Mesendoderm (in vitro differentiated cells): ENCODE measurements at regions not wholly inside any gene's neighbourhood (a gene's known extent, or its start where the extent isn't known, plus 50 kb on each side); places are given as distances from the start of the nearest gene placed in this dataset.

Source experiments
- DNase-seq: peaks from one replicate; pipeline ENCODE4 v3.0.0; 2013
- H2AK5ac ChIP-seq: 2 replicates; pipeline ENCODE4 v1.6.1; 2013; ENCODE audit warnings: low read length, inconsistent platforms
- H2BK120ac ChIP-seq: 2 replicates; pipeline ENCODE4 v1.6.1; 2013; ENCODE audit warnings: low read depth, mild to moderate bottlenecking, low read length, moderate library complexity, mixed read lengths
- H2BK15ac ChIP-seq: replicated peaks from 2 replicates; pipeline ENCODE4 v1.6.1; 2013; ENCODE audit warnings: low read depth, mild to moderate bottlenecking, moderate library complexity
- H2BK5ac ChIP-seq: 2 replicates; pipeline ENCODE4 v1.6.1; 2013; ENCODE audit warnings: low read length, inconsistent platforms
- H3K18ac ChIP-seq: 2 replicates; pipeline ENCODE4 v1.6.1; 2013; ENCODE audit warnings: mild to moderate bottlenecking, low read length, mixed read lengths
- H3K23ac ChIP-seq: one replicate; pipeline ENCODE4 v1.6.1; 2013; ENCODE audit warnings: low read length
- H3K27ac ChIP-seq: 2 replicates; pipeline ENCODE4 v1.5.1; 2013; ENCODE audit warnings: low read depth, mild to moderate bottlenecking, inconsistent platforms, low read length, moderate library complexity
- H3K27me3 ChIP-seq: 2 replicates; pipeline ENCODE4 v1.6.1; 2013; ENCODE audit warnings: low read length, control low read depth, mild to moderate bottlenecking, inconsistent platforms; ENCODE audit not compliant: insufficient read depth, poor library complexity
- H3K36me3 ChIP-seq: 2 replicates; pipeline ENCODE4 v1.6.1; 2013; ENCODE audit warnings: low read length, inconsistent platforms; ENCODE audit not compliant: control insufficient read depth, insufficient read depth
- H3K4ac ChIP-seq: one replicate; pipeline ENCODE4 v1.6.1; 2013; ENCODE audit warnings: low read depth, mild to moderate bottlenecking, low read length, moderate library complexity
- H3K4me1 ChIP-seq: 2 replicates; pipeline ENCODE4 v1.6.1; 2013; ENCODE audit warnings: low read depth, low read length, inconsistent platforms; ENCODE audit not compliant: control insufficient read depth
- H3K4me2 ChIP-seq: 2 replicates; pipeline ENCODE4 v1.6.1; 2013; ENCODE audit warnings: low read length
- H3K4me3 ChIP-seq: 2 replicates; pipeline ENCODE4 v1.5.1; 2013; ENCODE audit warnings: mild to moderate bottlenecking, low read length
- H3K56ac ChIP-seq: one replicate; pipeline ENCODE4 v1.6.1; 2013; ENCODE audit warnings: low read length
- H3K79me1 ChIP-seq: 2 replicates; pipeline ENCODE4 v1.6.1; 2013; ENCODE audit warnings: low read length, inconsistent platforms
- H3K79me2 ChIP-seq: 2 replicates; pipeline ENCODE4 v1.6.1; 2013; ENCODE audit warnings: mild to moderate bottlenecking, low read length; ENCODE audit not compliant: control insufficient read depth, insufficient read depth
- H3K9ac ChIP-seq: 2 replicates; pipeline ENCODE4 v1.6.1; 2013; ENCODE audit warnings: low read length, inconsistent platforms
- H4K5ac ChIP-seq: one replicate; pipeline ENCODE4 v1.6.1; 2013; ENCODE audit warnings: low read length
- H4K8ac ChIP-seq: one replicate; pipeline ENCODE4 v1.6.1; 2013; ENCODE audit warnings: low read depth, mild to moderate bottlenecking, control low read depth, low read length, moderate library complexity
- WGBS: extraction: QIAGEN DNeasy Blood & Tissue Kit; methylation state at CpG from one replicate; pipeline ENCODE4 v1.1.7; 2013; ENCODE audit warnings: low lambda C conversion rate, missing lambda C conversion rate; ENCODE audit not compliant: insufficient coverage; ENCODE audit errors: extremely low coverage; 5-methylcytosine and 5-hydroxymethylcytosine counted together

DNA sequence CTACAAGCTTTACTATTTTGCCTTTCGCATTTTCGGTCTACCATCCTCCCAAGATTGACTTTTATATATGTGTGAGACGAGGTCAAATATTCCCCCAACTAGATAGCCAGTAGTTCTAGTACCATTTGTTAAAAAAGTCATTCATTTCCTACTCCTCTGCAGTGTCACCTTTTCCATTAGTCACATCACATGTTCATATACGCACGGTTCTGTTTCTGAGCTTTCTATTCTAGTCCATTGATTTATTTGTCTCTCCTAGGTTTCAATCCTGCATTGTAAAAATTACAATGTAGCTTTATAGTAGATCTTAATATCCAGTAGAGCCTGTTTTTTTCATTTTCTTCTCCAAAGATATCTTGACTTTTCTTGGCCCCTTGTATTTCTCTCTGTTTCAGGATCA, 528.7 kb upstream of the TRPC7 start:
- H3K4me2 ChIP-seq: no peak overlapping the region
- H3K56ac ChIP-seq: no peak overlapping the region
- no peak overlapping the region for H4K8ac ChIP-seq
- no peak overlapping the region for H3K18ac ChIP-seq
- no peak for DNase-seq
- H3K27me3 ChIP-seq: no peaks in the 10 kb centered on the region
- H4K5ac ChIP-seq: no peak overlapping the region
- peaks cover 3% of the 10 kb centered on the region for H3K4me1 ChIP-seq
- WGBS: no CpG with 5 or more reads among the region's 5 CpGs
- H2BK5ac ChIP-seq: no peak overlapping the region
- no peak overlapping the region for H2AK5ac ChIP-seq
- no peak overlapping the region for H2BK15ac ChIP-seq
- H3K4me3 ChIP-seq: no peak overlapping the region
- H3K23ac ChIP-seq: no peak overlapping the region
- no peaks in the 10 kb centered on the region for H3K79me1 ChIP-seq
- no peaks in the 10 kb centered on the region for H3K79me2 ChIP-seq
- H3K36me3 ChIP-seq: no peaks in the 10 kb centered on the region
- H2BK120ac ChIP-seq: no peak overlapping the region
- no peak overlapping the region for H3K9ac ChIP-seq
- H3K27ac ChIP-seq: no peak overlapping the region
- H3K4ac ChIP-seq: no peak overlapping the region

DNA sequence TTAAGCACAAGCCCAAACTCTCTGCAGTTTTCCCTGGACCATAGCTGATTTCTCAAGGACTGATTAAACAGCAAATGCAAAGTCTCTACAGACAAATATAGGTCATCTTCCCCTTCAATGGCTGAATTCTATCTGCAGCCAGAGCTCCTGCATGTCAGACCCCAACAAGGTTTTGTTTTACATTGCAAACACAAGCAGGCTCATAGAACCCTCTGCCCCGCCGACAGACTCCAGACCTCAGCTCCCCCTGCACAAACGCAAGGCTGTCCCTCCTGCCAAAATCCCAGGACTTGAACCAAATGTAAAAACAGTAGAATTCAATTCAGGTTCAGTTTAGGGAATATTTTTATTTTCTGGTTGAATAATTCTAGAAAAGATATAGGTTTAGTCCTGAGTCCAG, 526.7 kb upstream of the TRPC7 start:
- no peak for DNase-seq
- peak overlapping the region; percentile 14 for H3K18ac ChIP-seq
- H2AK5ac ChIP-seq: no peak overlapping the region
- H3K27ac ChIP-seq: no peak overlapping the region
- no peak overlapping the region for H2BK120ac ChIP-seq
- H3K36me3 ChIP-seq: no peaks in the 10 kb centered on the region
- H2BK15ac ChIP-seq: no peak overlapping the region
- H3K79me2 ChIP-seq: no peaks in the 10 kb centered on the region
- no peak overlapping the region for H3K4me2 ChIP-seq
- H3K4me3 ChIP-seq: no peak overlapping the region
- H3K4ac ChIP-seq: no peak overlapping the region
- H3K9ac ChIP-seq: no peak overlapping the region
- H2BK5ac ChIP-seq: no peak overlapping the region
- H3K4me1 ChIP-seq: peaks cover 3% of the 10 kb centered on the region
- WGBS: no CpG with 5 or more reads among the region's 3 CpGs
- no peak overlapping the region for H3K23ac ChIP-seq
- H3K79me1 ChIP-seq: no peaks in the 10 kb centered on the region
- no peak overlapping the region for H4K5ac ChIP-seq
- H4K8ac ChIP-seq: no peak overlapping the region
- no peak overlapping the region for H3K56ac ChIP-seq
- no peaks in the 10 kb centered on the region for H3K27me3 ChIP-seq

DNA sequence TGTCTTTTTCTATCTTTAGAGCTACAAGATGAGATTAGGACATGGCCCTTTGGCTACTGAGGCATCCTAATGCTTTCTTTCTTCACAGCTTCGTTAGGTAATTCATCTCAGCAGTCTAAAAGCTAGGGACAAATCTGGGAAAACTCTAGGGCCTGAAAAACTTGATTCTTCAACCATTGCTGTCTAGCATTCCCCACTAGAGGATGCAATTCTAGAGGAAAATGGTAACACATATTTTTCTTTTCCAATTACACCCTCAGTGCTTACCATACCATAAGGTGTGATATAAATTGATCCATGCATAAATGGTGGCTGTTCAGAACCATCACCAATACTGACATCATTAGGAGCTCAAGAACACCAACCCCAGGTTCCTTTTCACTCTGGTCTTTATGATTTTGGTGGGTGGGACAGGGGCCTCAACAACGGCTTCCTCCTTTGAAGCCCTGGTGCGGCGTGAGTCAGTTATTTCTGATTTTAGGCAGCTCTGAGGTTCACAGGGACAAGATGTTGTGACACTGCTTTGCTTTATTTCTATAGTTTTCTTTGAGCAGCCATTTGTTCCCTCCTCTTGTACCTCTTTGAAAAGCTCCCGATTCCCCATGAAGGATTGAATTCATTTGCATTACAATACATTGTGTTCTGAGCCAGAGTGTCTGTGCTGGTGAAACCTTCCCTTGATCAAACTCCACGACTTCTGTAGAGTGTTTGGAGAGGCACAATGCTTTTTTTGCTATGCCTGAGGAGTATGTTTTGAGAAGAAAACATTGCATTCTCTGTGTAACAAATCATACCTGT, 526.0 kb upstream of the TRPC7 start:
- no peak overlapping the region for H4K8ac ChIP-seq
- H3K18ac ChIP-seq: peak overlapping the region; percentile 14

GRCh38 chr5:136890431-136891148, 525.2 kb upstream of the TRPC7 start:
- H3K18ac ChIP-seq: no peak overlapping the region
- no peak overlapping the region for H3K23ac ChIP-seq
- H4K8ac ChIP-seq: no peak overlapping the region
- H3K79me2 ChIP-seq: no peaks in the 10 kb centered on the region
- H3K4me3 ChIP-seq: no peak overlapping the region
- WGBS: no CpG with 5 or more reads among the region's 2 CpGs
- H3K4ac ChIP-seq: no peak overlapping the region
- H2AK5ac ChIP-seq: no peak overlapping the region
- H2BK5ac ChIP-seq: no peak overlapping the region
- H3K56ac ChIP-seq: no peak overlapping the region
- H2BK15ac ChIP-seq: no peak overlapping the region
- no peak overlapping the region for H3K27ac ChIP-seq
- no peaks in the 10 kb centered on the region for H3K79me1 ChIP-seq
- peaks cover 3% of the 10 kb centered on the region for H3K4me1 ChIP-seq
- H2BK120ac ChIP-seq: no peak overlapping the region
- H3K9ac ChIP-seq: no peak overlapping the region
- DNase-seq: no peak
- no peak overlapping the region for H3K4me2 ChIP-seq
- H4K5ac ChIP-seq: no peak overlapping the region
- no peaks in the 10 kb centered on the region for H3K27me3 ChIP-seq
- no peaks in the 10 kb centered on the region for H3K36me3 ChIP-seq

More for the DNA sequence above, 526.0 kb upstream of the TRPC7 start:
- Histone ChIP-seq H3K23ac (no peak overlapping the region), H3K4me2 (no peak overlapping the region), H4K5ac (no peak overlapping the region), H3K27me3 (no peaks in the 10 kb centered on the region), H3K4me1 (peaks cover 3% of the 10 kb centered on the region), H3K4ac (no peak overlapping the region), H2BK15ac (no peak overlapping the region), H3K36me3 (no peaks in the 10 kb centered on the region), H2BK120ac (no peak overlapping the region), H2AK5ac (no peak overlapping the region), H2BK5ac (no peak overlapping the region), H3K27ac (no peak overlapping the region), H3K79me1 (no peaks in the 10 kb centered on the region), H3K79me2 (no peaks in the 10 kb centered on the region), H3K9ac (no peak overlapping the region), H3K56ac (no peak overlapping the region), H3K4me3 (no peak overlapping the region)
- DNase-seq: peak; percentile 18
- no CpG with 5 or more reads among the region's 6 CpGs for WGBS

DNA sequence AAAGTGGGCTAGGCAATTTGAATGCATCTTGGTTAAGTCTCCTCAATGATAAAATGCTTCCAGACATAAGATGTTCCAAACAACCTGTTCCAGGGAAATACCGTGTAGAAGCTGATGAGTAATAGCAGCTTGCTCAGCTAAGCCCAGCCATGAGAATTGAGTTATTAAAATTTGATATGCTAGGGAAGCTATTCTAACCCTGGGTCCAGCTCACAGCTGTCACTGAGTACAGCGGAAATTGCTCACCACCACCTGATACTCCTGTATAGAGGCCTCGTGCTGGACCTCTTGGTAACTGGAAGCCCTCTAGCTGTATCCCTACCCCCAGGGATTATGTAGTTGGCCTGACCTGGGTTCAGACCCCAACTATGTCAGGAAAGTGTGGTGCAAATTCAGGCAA, 521.3 kb upstream of the TRPC7 start:
- whole genome bisulfite sequencing: no CpG with 5 or more reads among the region's 3 CpGs
- H3K36me3 ChIP-seq: no peaks in the 10 kb centered on the region
- H3K23ac ChIP-seq: no peak overlapping the region
- H3K4me1 ChIP-seq: no peaks in the 10 kb centered on the region
- no peak overlapping the region for H3K4me3 ChIP-seq
- no peak overlapping the region for H3K4me2 ChIP-seq
- H4K5ac ChIP-seq: no peak overlapping the region
- no peak overlapping the region for H3K9ac ChIP-seq
- no peak overlapping the region for H3K18ac ChIP-seq
- no peaks in the 10 kb centered on the region for H3K79me1 ChIP-seq
- H2AK5ac ChIP-seq: no peak overlapping the region
- no peak overlapping the region for H2BK15ac ChIP-seq
- no peak overlapping the region for H2BK120ac ChIP-seq
- H3K56ac ChIP-seq: no peak overlapping the region
- H3K4ac ChIP-seq: no peak overlapping the region
- no peak overlapping the region for H2BK5ac ChIP-seq
- no peak overlapping the region for H3K27ac ChIP-seq
- no peaks in the 10 kb centered on the region for H3K27me3 ChIP-seq
- no peak for DNase-seq
- no peak overlapping the region for H4K8ac ChIP-seq
- no peaks in the 10 kb centered on the region for H3K79me2 ChIP-seq
